OCI-LY7 (cell line): ENCODE measurements at regions not wholly inside any gene's neighbourhood (a gene's known extent, or its start where the extent isn't known, plus 50 kb on each side); places are given as distances from the start of the nearest gene placed in this dataset.

ENCODE experiments used
- BruUV-seq: library from RNA; stranded (reverse); fragments of 400-500 nt; replicated peaks from 2 replicates; lab custom pipeline; 2021; lab: Mats Ljungman, UMichigan
- CTCF ChIA-PET: fragments of 300-600 bp; sonication (Branson Sonifier 250); formaldehyde crosslinking; loops from one replicate; lab custom pipeline; 2022; ENCODE audit warnings: antibody characterized with exemption; ENCODE audit not compliant: unreplicated experiment; lab: Charles Lee
- POLR2A ChIA-PET: fragments of 300-600 bp; sonication (Branson Sonifier 250); formaldehyde crosslinking; loops from one replicate; lab custom pipeline; 2022; ENCODE audit warnings: antibody characterized with exemption; lab: Charles Lee
- DNase-seq: peaks from one replicate; pipeline ENCODE4 v3.0.0-alpha.2; 2015; ENCODE audit warnings: low spot score
- H2AFZ ChIP-seq: fragments of 200-600 bp; sonication (generic), shearing (Covaris generic); 2 replicates; pipeline ENCODE4 v1.6.1; 2014; ENCODE audit warnings: mild to moderate bottlenecking, antibody characterized with exemption, low read length, moderate library complexity
- H3K27ac ChIP-seq: fragments of 200-600 bp; sonication (generic); 2 replicates; pipeline ENCODE4 v1.5.1; 2014; ENCODE audit warnings: mixed run types, low read depth, mild to moderate bottlenecking, moderate library complexity, low read length, inconsistent platforms; ENCODE audit not compliant: poor library complexity, severe bottlenecking
- H3K36me3 ChIP-seq: fragments of 200-600 bp; sonication (generic); 2 replicates; pipeline ENCODE4 v1.6.1; 2014; ENCODE audit warnings: mild to moderate bottlenecking, antibody characterized with exemption, low read length, moderate library complexity, mixed read lengths; ENCODE audit not compliant: insufficient read depth
- H3K4me1 ChIP-seq: fragments of 200-600 bp; sonication (generic); 2 replicates; pipeline ENCODE4 v1.5.1; 2014; ENCODE audit warnings: mild to moderate bottlenecking, low read length; ENCODE audit not compliant: insufficient read depth, poor library complexity, severe bottlenecking
- H3K4me2 ChIP-seq: fragments of 200-600 bp; sonication (generic); 2 replicates; pipeline ENCODE4 v1.6.1; 2014; ENCODE audit warnings: mild to moderate bottlenecking, low read length
- H3K4me3 ChIP-seq: fragments of 200-600 bp; sonication (generic); 2 replicates; pipeline ENCODE4 v1.5.1; 2014; ENCODE audit warnings: mild to moderate bottlenecking, low read depth, low read length; ENCODE audit not compliant: poor library complexity, severe bottlenecking
- H3K79me2 ChIP-seq: fragments of 200-600 bp; sonication (generic); 2 replicates; pipeline ENCODE4 v1.6.1; 2016; ENCODE audit warnings: low read depth, mild to moderate bottlenecking, low read length, moderate library complexity, mixed read lengths; ENCODE audit not compliant: insufficient read depth
- H3K9me2 ChIP-seq: fragments of 200-600 bp; sonication (generic); 2 replicates; pipeline ENCODE4 v1.6.1; 2016; ENCODE audit warnings: mild to moderate bottlenecking, low read length, mixed read lengths; ENCODE audit not compliant: insufficient read depth
- H3K9me3 ChIP-seq: fragments of 200-600 bp; sonication (generic); 2 replicates; pipeline ENCODE4 v1.6.1; 2014; ENCODE audit warnings: mild to moderate bottlenecking, mixed run types, low read length, mixed read lengths
- H4K20me1 ChIP-seq: fragments of 200-600 bp; sonication (generic); 2 replicates; pipeline ENCODE4 v1.6.1; 2014; ENCODE audit warnings: mild to moderate bottlenecking, antibody characterized with exemption, low read length, moderate library complexity, mixed read lengths; ENCODE audit not compliant: insufficient read depth
- CTCF ChIP-seq: fragments of 200-600 bp; sonication (generic); conservative IDR thresholded peaks from 2 replicates; pipeline ENCODE4 v1.5.1; 2014; ENCODE audit warnings: mild to moderate bottlenecking, antibody characterized with exemption, low read length, moderate library complexity, mixed read lengths
- EZH2phosphoT487 ChIP-seq: fragments of 200-600 bp; sonication (generic); IDR thresholded peaks from 2 replicates; pipeline ENCODE4 v1.6.1; 2018; ENCODE audit warnings: low read depth, borderline replicate concordance, mild to moderate bottlenecking, mixed run types, antibody characterized with exemption, low read length, moderate library complexity, mixed read lengths
- intact Hi-C: fragments of 100-400 bp; cut with micrococcal nuclease; formaldehyde crosslinking; loops from one replicate; pipeline ENCODE4 v1.10.0; 2022; ENCODE audit not compliant: unreplicated experiment

DNA sequence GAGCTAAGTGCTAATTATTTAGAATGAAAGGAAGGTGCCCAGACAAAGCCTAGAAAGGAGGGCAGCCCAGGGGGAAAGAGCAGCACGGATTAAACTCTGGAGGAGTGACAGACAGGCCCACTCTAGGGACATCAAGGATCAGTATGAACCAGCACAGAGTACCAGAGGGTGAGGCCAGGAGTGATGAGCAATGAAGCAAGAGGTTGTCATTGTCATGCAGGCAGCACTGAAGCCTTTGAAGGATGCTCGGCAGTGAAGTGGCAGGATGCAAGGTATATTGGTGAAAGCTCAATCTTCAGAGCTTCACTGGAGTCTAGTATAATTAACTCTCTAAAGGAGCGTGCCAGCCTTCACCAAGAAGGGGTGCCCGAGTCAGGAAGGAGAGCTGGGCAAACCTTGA, 112.0 kb upstream of the INHBA start:
- no peaks in the 10 kb centered on the region for H4K20me1 ChIP-seq
- no peaks in the 10 kb centered on the region for H3K9me3 ChIP-seq
- no peak for DNase-seq
- H3K27ac ChIP-seq, result no peak overlapping the region
- no TSS peak for BruUV-seq
- intact Hi-C loops, result no loop called here
- ChIA-PET CTCF (no interaction called here), POLR2A (no interaction called here)
- no peaks in the 10 kb centered on the region for H3K4me1 ChIP-seq
- H3K4me2 ChIP-seq, result no peak overlapping the region
- H3K9me2 ChIP-seq, result no peaks in the 10 kb centered on the region
- no peak overlapping the region for H3K4me3 ChIP-seq
- no peaks in the 10 kb centered on the region for H3K79me2 ChIP-seq
- no peaks in the 10 kb centered on the region for H3K36me3 ChIP-seq
- no peak overlapping the region for H2AFZ ChIP-seq
- TF ChIP-seq CTCF (no peak), EZH2phosphoT487 (no peak)

DNA sequence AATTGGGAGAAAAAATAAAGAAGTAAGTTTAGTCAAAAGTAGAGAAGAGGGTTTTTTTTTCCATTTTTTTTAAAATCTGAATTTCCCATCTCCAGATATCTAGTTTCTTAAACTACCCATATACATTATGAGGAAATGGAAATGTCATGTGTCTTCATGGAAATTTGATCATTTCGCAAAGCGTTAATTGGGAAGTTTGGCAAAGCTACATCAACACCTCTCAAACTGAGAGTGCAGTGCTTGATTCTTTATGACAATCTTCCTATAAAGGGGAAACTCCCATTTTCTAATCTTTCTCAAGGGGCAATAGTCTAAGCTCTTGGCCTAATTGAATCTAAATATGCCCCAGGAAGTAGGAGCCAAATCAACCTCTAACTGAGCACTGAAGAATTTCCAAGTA, 110.4 kb upstream of the INHBA start:
- H3K4me3 ChIP-seq, result no peak overlapping the region
- H3K36me3 ChIP-seq, result no peaks in the 10 kb centered on the region
- ChIA-PET POLR2A (no interaction called here), CTCF (no interaction called here)
- H2AFZ ChIP-seq, result no peak overlapping the region
- intact Hi-C loops, result no loop called here
- H3K9me3 ChIP-seq, result no peaks in the 10 kb centered on the region
- no peak overlapping the region for H3K27ac ChIP-seq
- no peaks in the 10 kb centered on the region for H3K9me2 ChIP-seq
- no peaks in the 10 kb centered on the region for H3K4me1 ChIP-seq
- no peak overlapping the region for H3K4me2 ChIP-seq
- no peaks in the 10 kb centered on the region for H4K20me1 ChIP-seq
- TF ChIP-seq CTCF (no peak), EZH2phosphoT487 (no peak)
- DNase-seq, result no peak
- no TSS peak for BruUV-seq
- H3K79me2 ChIP-seq, result no peaks in the 10 kb centered on the region

GRCh38 chr7:41811941-41812340, 109.1 kb upstream of the INHBA start:
- intact Hi-C loops, result no loop called here
- no peaks in the 10 kb centered on the region for H3K9me2 ChIP-seq
- BruUV-seq, result no TSS peak
- ChIA-PET CTCF (no interaction called here), POLR2A (interaction anchor here (0.7 kb wide), 1 partner anchor 25 kb away, joined by 3 read pairs; no protein-coding TSS in a partner anchor)
- DNase-seq, result no peak
- H3K27ac ChIP-seq, result no peak overlapping the region
- no peaks in the 10 kb centered on the region for H3K79me2 ChIP-seq
- H4K20me1 ChIP-seq, result no peaks in the 10 kb centered on the region
- H3K9me3 ChIP-seq, result no peaks in the 10 kb centered on the region
- no peak overlapping the region for H2AFZ ChIP-seq
- H3K36me3 ChIP-seq, result no peaks in the 10 kb centered on the region
- no peak overlapping the region for H3K4me3 ChIP-seq
- no peak overlapping the region for H3K4me2 ChIP-seq
- TF ChIP-seq CTCF, result no peak
- TF ChIP-seq EZH2phosphoT487, result no peak
- H3K4me1 ChIP-seq, result no peaks in the 10 kb centered on the region
